GM23338 (cell line): ENCODE measurements at regions not wholly inside any gene's neighbourhood (a gene's known extent, or its start where the extent isn't known, plus 50 kb on each side); places are given as distances from the start of the nearest gene placed in this dataset.

Experiments
- ATAC-seq: fragments of 200-7000 bp; cut with Tn5 transposase; 3 replicates; pipeline ENCODE4 v1.9.1; 2020
- DNase-seq: peaks from one replicate; pipeline ENCODE4 v3.0.0-alpha.2; 2015; ENCODE audit warnings: low spot score
- H2AFZ ChIP-seq: fragments of 200-600 bp; sonication (generic); 2 replicates; pipeline ENCODE4 v1.8.0; 2016; ENCODE audit warnings: antibody characterized with exemption, mild to moderate bottlenecking, moderate library complexity
- H3F3A ChIP-seq: fragments of 200-600 bp; sonication (generic); replicated peaks from 2 replicates; pipeline ENCODE4 v1.8.0; 2017; ENCODE audit warnings: antibody characterized with exemption, mixed run types, low read depth
- H3K27ac ChIP-seq: fragments of 200-600 bp; sonication (generic); 2 replicates; pipeline ENCODE4 v1.6.1; 2016; ENCODE audit warnings: low read depth
- H3K27me3 ChIP-seq: fragments of 200-600 bp; sonication (generic); 2 replicates; pipeline ENCODE4 v1.8.0; 2016; ENCODE audit warnings: mild to moderate bottlenecking, mixed run types, moderate library complexity; ENCODE audit not compliant: insufficient read depth
- H3K36me3 ChIP-seq: fragments of 200-600 bp; sonication (generic); 2 replicates; pipeline ENCODE4 v1.8.0; 2016; ENCODE audit warnings: mild to moderate bottlenecking; ENCODE audit not compliant: insufficient read depth
- H3K4me1 ChIP-seq: fragments of 200-600 bp; sonication (generic); 2 replicates; pipeline ENCODE4 v1.8.0; 2016; ENCODE audit warnings: mild to moderate bottlenecking, moderate library complexity; ENCODE audit not compliant: insufficient read depth
- H3K4me2 ChIP-seq: fragments of 200-600 bp; sonication (generic); 2 replicates; pipeline ENCODE4 v1.7.1; 2017; ENCODE audit warnings: mixed run types
- H3K4me3 ChIP-seq: fragments of 200-600 bp; sonication (generic); 2 replicates; pipeline ENCODE4 v1.6.1; 2016; ENCODE audit warnings: mixed run types
- H3K79me2 ChIP-seq: fragments of 200-600 bp; sonication (generic); replicated peaks from 2 replicates; pipeline ENCODE4 v1.8.0; 2017; ENCODE audit warnings: mild to moderate bottlenecking; ENCODE audit not compliant: insufficient read depth
- H3K9me2 ChIP-seq: fragments of 200-600 bp; sonication (generic); 2 replicates; pipeline ENCODE4 v1.8.0; 2017; ENCODE audit not compliant: insufficient read depth
- H4K20me1 ChIP-seq: fragments of 200-600 bp; sonication (generic); replicated peaks from 2 replicates; pipeline ENCODE4 v1.8.0; 2017; ENCODE audit warnings: mild to moderate bottlenecking; ENCODE audit not compliant: insufficient read depth
- H3K27ac Mint-ChIP-seq: 2 replicates; pipeline ENCODE4 v1.8.0; 2020; ENCODE audit warnings: inconsistent platforms, mild to moderate bottlenecking, moderate library complexity, mixed read lengths
- H3K27me3 Mint-ChIP-seq: 3 replicates; pipeline ENCODE4 v1.8.0; 2022; ENCODE audit warnings: low read depth, mild to moderate bottlenecking, moderate library complexity, mixed read lengths, inconsistent platforms; ENCODE audit not compliant: insufficient read depth, poor library complexity
- H3K36me3 Mint-ChIP-seq: 3 replicates; pipeline ENCODE4 v1.8.0; 2021; ENCODE audit warnings: low read depth, mild to moderate bottlenecking, inconsistent platforms, moderate library complexity, mixed read lengths
- H3K4me1 Mint-ChIP-seq: 3 replicates; pipeline ENCODE4 v1.8.0; 2020; ENCODE audit warnings: mild to moderate bottlenecking, inconsistent platforms, mixed read lengths
- H3K4me3 Mint-ChIP-seq: 3 replicates; pipeline ENCODE4 v1.8.0; 2021; ENCODE audit warnings: moderate library complexity, mild to moderate bottlenecking, inconsistent platforms, mixed read lengths
- H3K9me3 Mint-ChIP-seq: 3 replicates; pipeline ENCODE4 v1.8.0; 2020; ENCODE audit warnings: moderate library complexity, mild to moderate bottlenecking, inconsistent platforms, mixed read lengths
- CREB1 ChIP-seq: fragments of 250-450 bp; sonication (Bioruptor Pico); IDR thresholded peaks from 2 replicates; pipeline ENCODE4 v1.5.0; 2020; ENCODE audit warnings: low read depth, mild to moderate bottlenecking, moderate library complexity
- EZH2 ChIP-seq: fragments of 200-600 bp; sonication (generic); IDR thresholded peaks from one replicate; pipeline ENCODE4 v1.8.0; 2017; ENCODE audit warnings: antibody characterized with exemption, mild to moderate bottlenecking, low read depth; ENCODE audit not compliant: unreplicated experiment
- EZH2phosphoT487 ChIP-seq: fragments of 200-600 bp; sonication (generic); IDR thresholded peaks from one replicate; pipeline ENCODE4 v1.8.1; 2018; ENCODE audit warnings: antibody characterized with exemption; ENCODE audit not compliant: unreplicated experiment
- NANOG ChIP-seq: IDR thresholded peaks from 2 replicates; pipeline ENCODE4 v1.6.1; 2016; ENCODE audit warnings: antibody characterized with exemption, borderline replicate concordance
- POLR2AphosphoS5 ChIP-seq: IDR thresholded peaks from 2 replicates; pipeline ENCODE4 v1.6.1; 2016; ENCODE audit warnings: antibody characterized with exemption, low read depth
- STAT1 ChIP-seq: IDR thresholded peaks from one replicate; pipeline ENCODE4 v1.6.1; 2016; ENCODE audit warnings: antibody characterized with exemption; ENCODE audit not compliant: unreplicated experiment
- ZNF114 ChIP-seq: fragments of 250-450 bp; sonication (Bioruptor Pico); IDR thresholded peaks from 2 replicates; pipeline ENCODE4 v1.5.0; 2020; ENCODE audit warnings: mild to moderate bottlenecking, moderate library complexity
- ZNF331 ChIP-seq: fragments of 250-450 bp; sonication (Bioruptor Pico); IDR thresholded peaks from 2 replicates; pipeline ENCODE4 v1.5.0; 2020; ENCODE audit warnings: low read depth, mild to moderate bottlenecking, moderate library complexity
- ZNF462 ChIP-seq: fragments of 250-450 bp; sonication (Bioruptor Pico); IDR thresholded peaks from 2 replicates; pipeline ENCODE4 v1.5.0; 2020; ENCODE audit warnings: mild to moderate bottlenecking, moderate library complexity
- TF ChIP-seq, protein P1 (sequence below): IDR thresholded peaks from one replicate; pipeline ENCODE4 v1.6.1; 2018; ENCODE audit warnings: antibody characterized with exemption; ENCODE audit not compliant: unreplicated experiment
- TF ChIP-seq, protein P2 (sequence below): IDR thresholded peaks from 2 replicates; pipeline ENCODE4 v1.6.1; 2016; ENCODE audit warnings: antibody characterized with exemption

GRCh38 chr7:109893231-109893630, 1197.7 kb upstream of the LRRN3 start:
- H3F3A ChIP-seq: no peaks in the 10 kb centered on the region
- Mint-ChIP-seq H3K27me3 (no peaks in the 10 kb centered on the region), H3K36me3 (no peaks in the 10 kb centered on the region; the same call in 2 of the 3 replicates), H3K4me1 (no peaks in the 10 kb centered on the region), H3K27ac (no peak overlapping the region), H3K9me3 (0 out of 3 replicates have a peak, but pooled peaks cover 3% of the 10 kb centered on the region), H3K4me3 (no peak overlapping the region)
- H3K36me3 ChIP-seq: no peaks in the 10 kb centered on the region
- H3K79me2 ChIP-seq: no peaks in the 10 kb centered on the region
- no peak overlapping the region for H3K4me2 ChIP-seq
- no peaks in the 10 kb centered on the region for H3K4me1 ChIP-seq
- ATAC-seq (no peak), DNase-seq (no peak)
- no peak for TF ChIP-seq EZH2phosphoT487
- TF ChIP-seq ZNF114 (CRISPR knock-in tag): no peak
- no peak for TF ChIP-seq NANOG
- no peak for TF ChIP-seq CREB1
- TF ChIP-seq ZNF331 (CRISPR knock-in tag): no peak
- no peak for TF ChIP-seq POLR2AphosphoS5
- TF ChIP-seq, protein P1, sequence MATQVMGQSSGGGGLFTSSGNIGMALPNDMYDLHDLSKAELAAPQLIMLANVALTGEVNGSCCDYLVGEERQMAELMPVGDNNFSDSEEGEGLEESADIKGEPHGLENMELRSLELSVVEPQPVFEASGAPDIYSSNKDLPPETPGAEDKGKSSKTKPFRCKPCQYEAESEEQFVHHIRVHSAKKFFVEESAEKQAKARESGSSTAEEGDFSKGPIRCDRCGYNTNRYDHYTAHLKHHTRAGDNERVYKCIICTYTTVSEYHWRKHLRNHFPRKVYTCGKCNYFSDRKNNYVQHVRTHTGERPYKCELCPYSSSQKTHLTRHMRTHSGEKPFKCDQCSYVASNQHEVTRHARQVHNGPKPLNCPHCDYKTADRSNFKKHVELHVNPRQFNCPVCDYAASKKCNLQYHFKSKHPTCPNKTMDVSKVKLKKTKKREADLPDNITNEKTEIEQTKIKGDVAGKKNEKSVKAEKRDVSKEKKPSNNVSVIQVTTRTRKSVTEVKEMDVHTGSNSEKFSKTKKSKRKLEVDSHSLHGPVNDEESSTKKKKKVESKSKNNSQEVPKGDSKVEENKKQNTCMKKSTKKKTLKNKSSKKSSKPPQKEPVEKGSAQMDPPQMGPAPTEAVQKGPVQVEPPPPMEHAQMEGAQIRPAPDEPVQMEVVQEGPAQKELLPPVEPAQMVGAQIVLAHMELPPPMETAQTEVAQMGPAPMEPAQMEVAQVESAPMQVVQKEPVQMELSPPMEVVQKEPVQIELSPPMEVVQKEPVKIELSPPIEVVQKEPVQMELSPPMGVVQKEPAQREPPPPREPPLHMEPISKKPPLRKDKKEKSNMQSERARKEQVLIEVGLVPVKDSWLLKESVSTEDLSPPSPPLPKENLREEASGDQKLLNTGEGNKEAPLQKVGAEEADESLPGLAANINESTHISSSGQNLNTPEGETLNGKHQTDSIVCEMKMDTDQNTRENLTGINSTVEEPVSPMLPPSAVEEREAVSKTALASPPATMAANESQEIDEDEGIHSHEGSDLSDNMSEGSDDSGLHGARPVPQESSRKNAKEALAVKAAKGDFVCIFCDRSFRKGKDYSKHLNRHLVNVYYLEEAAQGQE: no peak
- no peak for TF ChIP-seq EZH2
- TF ChIP-seq, protein P2, sequence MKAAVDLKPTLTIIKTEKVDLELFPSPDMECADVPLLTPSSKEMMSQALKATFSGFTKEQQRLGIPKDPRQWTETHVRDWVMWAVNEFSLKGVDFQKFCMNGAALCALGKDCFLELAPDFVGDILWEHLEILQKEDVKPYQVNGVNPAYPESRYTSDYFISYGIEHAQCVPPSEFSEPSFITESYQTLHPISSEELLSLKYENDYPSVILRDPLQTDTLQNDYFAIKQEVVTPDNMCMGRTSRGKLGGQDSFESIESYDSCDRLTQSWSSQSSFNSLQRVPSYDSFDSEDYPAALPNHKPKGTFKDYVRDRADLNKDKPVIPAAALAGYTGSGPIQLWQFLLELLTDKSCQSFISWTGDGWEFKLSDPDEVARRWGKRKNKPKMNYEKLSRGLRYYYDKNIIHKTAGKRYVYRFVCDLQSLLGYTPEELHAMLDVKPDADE: no peak
- no peak for TF ChIP-seq ZNF462 (CRISPR knock-in tag)
- no peak for TF ChIP-seq STAT1
- peak overlapping the region; percentile 35; the same call in 1 of the 2 replicates for H2AFZ ChIP-seq
- H3K9me2 ChIP-seq: no peaks in the 10 kb centered on the region
- H3K27ac ChIP-seq: no peak overlapping the region
- no peak overlapping the region for H3K4me3 ChIP-seq
- H4K20me1 ChIP-seq: no peaks in the 10 kb centered on the region
- H3K27me3 ChIP-seq: no peaks in the 10 kb centered on the region
